Retinal pigment epithelial cell (primary cell): ENCODE measurements at regions not wholly inside any gene's neighbourhood (a gene's known extent, or its start where the extent isn't known, plus 50 kb on each side); places are given as distances from the start of the nearest gene placed in this dataset.

ENCODE experiments used
- DNase-seq: peaks from one replicate; pipeline ENCODE4 v3.0.0-alpha.2; 2010; ENCODE audit warnings: low read depth
- H3K4me3 ChIP-seq: 2 replicates; pipeline ENCODE4 v1.5.1; 2011; ENCODE audit warnings: mild to moderate bottlenecking, low read length, control low read depth, moderate library complexity
- CTCF ChIP-seq: conservative IDR thresholded peaks from 2 replicates; pipeline ENCODE4 v1.5.1; 2011; ENCODE audit warnings: low read depth, low read length, control low read depth, inconsistent platforms

GRCh38 chr3:31077021-31077601, 182.7 kb upstream of the GADL1 start:
- no peak overlapping the region for H3K4me3 ChIP-seq
- no peak for DNase-seq
- TF ChIP-seq CTCF, result no peak

GRCh38 chr3:31077826-31078225, 183.4 kb upstream of the GADL1 start:
- H3K4me3 ChIP-seq, result no peak overlapping the region
- DNase-seq, result no peak
- TF ChIP-seq CTCF, result no peak

GRCh38 chr3:31079689-31080088, 185.2 kb upstream of the GADL1 start:
- TF ChIP-seq CTCF, result no peak
- DNase-seq, result no peak
- no peak overlapping the region for H3K4me3 ChIP-seq

GRCh38 chr3:31081018-31081662, 186.7 kb upstream of the GADL1 start:
- DNase-seq, result no peak
- H3K4me3 ChIP-seq, result no peak overlapping the region
- no peak for TF ChIP-seq CTCF

GRCh38 chr3:31086148-31086547, 191.7 kb upstream of the GADL1 start:
- no peak overlapping the region for H3K4me3 ChIP-seq
- no peak for DNase-seq
- TF ChIP-seq CTCF, result no peak

GRCh38 chr3:31086698-31087097, 192.2 kb upstream of the GADL1 start:
- peak; percentile 89 for DNase-seq
- no peak for TF ChIP-seq CTCF
- H3K4me3 ChIP-seq, result no peak overlapping the region

- DNase-seq, result no peak
- no peak for TF ChIP-seq CTCF
- no peak overlapping the region for H3K4me3 ChIP-seq
These were observed 197.3 kb upstream of the GADL1 start for GRCh38 chr3:31091748-31092147.
